ENCODE measurements at regions not wholly inside any gene's neighbourhood (a gene's known extent, or its start where the extent isn't known, plus 50 kb on each side); places are given as distances from the start of the nearest gene placed in this dataset.

DNA sequence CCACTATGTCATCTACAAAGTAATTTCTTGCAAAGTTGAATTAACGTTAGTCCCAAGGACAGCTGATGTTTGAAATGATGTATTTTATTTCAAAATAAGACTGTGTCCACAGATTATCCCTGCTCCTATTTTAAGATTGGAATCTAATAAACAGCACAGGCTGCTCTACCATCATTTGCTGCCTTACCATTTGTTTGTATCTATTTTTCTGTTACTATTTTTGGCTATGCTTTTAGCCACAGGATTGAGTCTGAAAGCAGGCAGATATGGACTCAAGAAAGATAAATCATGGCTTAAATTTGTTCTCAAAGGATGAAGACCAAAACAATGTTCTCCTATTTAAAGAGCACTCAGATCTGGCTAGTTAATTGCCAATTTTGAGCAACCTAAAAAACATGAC, 105.3 kb downstream of the RGS2 start:
- TF ChIP-seq, protein P1, sequence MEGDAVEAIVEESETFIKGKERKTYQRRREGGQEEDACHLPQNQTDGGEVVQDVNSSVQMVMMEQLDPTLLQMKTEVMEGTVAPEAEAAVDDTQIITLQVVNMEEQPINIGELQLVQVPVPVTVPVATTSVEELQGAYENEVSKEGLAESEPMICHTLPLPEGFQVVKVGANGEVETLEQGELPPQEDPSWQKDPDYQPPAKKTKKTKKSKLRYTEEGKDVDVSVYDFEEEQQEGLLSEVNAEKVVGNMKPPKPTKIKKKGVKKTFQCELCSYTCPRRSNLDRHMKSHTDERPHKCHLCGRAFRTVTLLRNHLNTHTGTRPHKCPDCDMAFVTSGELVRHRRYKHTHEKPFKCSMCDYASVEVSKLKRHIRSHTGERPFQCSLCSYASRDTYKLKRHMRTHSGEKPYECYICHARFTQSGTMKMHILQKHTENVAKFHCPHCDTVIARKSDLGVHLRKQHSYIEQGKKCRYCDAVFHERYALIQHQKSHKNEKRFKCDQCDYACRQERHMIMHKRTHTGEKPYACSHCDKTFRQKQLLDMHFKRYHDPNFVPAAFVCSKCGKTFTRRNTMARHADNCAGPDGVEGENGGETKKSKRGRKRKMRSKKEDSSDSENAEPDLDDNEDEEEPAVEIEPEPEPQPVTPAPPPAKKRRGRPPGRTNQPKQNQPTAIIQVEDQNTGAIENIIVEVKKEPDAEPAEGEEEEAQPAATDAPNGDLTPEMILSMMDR (IDR thresholded peaks at IDR 0.05): no peak
- no peak for TF ChIP-seq POLR2A (IDR thresholded peaks at IDR 0.05)
